CD4-positive, alpha-beta T cell treated with Interleukin-6 for 4 hours (primary cell): ENCODE measurements at regions not wholly inside any gene's neighbourhood (a gene's known extent, or its start where the extent isn't known, plus 50 kb on each side); places are given as distances from the start of the nearest gene placed in this dataset.
"Not testable (repeated sequence)": the region's sequence is repeated elsewhere in the genome, so short reads cannot be mapped to it uniquely, and the experiment has no call there.

Experiments
- DNase-seq: peaks from one replicate; pipeline ENCODE4 v3.0.0-alpha.2; 2020; ENCODE audit warnings: mixed read lengths

DNA sequence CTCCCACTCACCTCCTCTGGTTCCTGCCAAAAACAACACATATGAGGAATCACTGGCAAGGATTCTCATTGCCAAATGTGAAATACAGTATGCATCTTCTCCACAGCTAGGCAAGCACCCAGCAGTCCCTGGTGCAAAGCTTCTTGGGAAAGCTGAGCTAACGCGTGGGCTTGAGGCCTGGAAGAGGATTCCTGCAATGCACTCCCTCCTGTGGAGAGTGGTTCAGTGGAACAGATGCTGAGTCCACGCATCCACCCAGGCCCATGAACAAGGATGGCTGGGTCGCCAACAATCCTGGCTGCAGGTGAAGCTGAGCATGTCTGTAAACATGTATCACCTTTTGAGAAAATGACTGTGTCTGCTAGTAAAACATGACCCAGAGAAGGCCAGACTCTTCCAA is 113.2 kb upstream of the CHST15 start:
- DNase-seq, result no peak

- no peak for DNase-seq
Observed at GRCh38 chr10:124205432-124205831, 112.0 kb upstream of the CHST15 start.

DNA sequence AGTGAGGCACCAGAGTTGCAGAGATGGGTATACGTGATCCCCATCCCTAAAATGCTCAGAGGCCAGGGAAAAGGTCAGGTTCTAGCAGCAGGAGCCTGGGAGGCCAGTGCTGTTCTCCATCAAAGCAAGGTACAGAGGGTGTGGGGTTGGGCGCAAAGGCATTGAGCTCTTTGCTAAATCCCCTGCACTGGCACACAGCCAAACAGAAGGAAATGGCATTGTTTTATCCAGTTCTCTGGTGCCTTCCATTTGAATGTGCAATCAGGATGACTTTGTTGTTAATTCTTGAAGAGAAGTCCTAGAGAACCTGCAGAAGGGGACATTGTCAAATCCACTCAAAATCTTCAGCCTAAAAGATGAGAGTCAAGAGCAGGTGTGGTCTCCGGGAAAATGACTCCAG is 111.3 kb upstream of the CHST15 start:
- DNase-seq, result no peak

DNA sequence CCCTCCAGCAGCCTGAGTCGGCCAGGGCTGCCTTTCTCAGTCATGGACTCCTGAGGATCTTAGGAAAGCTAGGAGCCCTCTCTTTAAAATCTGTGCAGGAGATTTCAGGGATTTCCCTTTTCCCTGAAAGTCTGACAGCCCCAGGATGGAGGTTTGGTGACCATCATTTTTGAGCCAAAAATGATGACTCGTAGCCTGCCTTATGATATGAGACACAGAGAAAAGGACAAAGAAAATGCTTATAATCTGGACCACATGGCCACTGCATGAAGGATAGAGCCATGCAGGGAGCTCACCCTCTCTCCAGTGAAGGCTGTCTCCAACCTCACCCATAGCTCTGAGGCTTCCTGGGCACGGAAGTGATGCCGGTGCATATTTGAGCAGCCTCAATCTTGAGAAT is 106.6 kb upstream of the CHST15 start:
- no peak for DNase-seq

DNA sequence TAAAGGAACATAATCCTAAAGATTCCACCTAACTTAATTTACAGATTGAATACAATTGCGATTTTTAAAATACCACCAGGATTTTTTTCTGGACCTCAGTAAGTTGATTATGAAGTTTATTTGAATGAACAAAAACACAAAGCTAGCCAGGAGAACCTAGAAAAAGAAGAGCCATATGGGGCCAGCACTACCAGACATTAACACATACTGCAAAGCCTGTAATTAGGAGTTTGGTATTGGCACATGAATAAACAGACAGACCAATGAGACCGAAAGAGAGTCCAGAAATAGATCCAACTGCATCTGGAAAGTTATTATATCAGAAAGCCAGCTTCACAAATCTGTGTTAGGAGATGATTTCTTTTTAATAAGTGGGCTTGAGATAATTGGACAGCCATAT is 105.5 kb upstream of the CHST15 start:
- DNase-seq, result no peak

DNA sequence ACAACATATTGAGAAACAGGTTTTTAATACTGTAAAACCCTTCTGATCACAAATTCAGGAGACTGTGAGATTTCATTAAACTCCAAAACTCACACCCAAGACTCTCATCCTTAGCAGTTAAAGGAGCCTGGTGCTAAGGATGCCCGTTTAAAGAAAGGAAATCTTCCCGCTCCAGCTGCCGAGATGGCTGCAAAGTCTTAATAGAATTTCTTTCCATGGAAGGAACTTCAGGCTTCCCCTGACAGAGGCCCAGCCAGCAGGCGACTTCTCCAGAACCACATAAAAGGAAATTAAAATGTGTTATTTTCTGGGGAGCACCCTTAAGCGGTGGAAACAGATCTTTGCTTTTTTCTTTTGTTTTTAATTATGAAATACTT is 104.7 kb upstream of the CHST15 start:
- no peak for DNase-seq

- DNase-seq, result no peak
Observed at GRCh38 chr10:124197371-124198124, 104.2 kb upstream of the CHST15 start.

DNA sequence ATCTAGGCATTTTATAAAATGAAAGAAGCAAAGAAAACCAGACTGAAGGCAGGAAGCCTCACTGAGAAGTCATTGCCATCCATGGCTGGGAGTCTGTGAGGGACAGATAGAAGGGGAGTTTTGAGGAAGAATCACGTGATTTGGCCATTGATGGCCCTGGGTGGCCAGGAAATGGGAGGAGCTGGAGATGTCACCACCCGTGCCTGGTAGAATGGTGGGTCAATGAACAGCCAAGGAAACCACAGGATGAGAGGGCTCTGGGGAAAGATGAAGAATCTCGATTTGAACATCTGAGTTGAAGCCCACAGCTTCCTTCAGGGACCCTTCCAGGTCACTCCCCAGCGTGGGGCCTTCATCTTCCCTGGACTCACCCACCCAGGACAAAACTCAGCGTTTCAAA is 103.3 kb upstream of the CHST15 start:
- DNase-seq, result no peak

DNA sequence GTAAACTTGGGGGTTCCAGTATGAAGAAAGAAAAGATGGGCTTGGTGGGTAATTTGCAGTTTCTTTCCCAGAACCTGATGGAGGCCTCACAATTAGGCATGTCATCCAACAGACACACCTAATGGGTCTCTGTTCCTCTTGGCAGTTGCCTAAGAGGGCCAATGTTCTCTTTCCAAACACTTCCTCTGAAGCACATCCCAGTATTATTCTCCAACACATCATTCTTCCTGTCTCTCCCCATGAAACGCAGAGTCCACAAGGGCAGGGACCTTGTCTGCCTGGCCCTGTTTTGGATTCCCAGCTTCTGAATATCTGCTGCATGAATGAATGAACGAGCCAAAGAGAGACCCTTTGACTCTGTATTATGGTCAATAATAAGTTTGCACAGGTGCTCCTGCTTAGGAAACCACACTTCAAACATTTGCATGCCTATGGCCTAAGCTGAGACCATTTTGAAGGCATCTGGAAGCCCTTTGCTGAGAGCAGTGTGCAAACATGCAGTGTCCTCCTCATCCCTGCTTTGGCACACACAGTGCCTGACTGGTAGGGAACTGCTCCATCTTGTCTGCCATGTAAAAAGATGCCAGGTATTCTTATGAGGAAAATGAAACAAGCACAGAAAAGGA is 100.9 kb upstream of the CHST15 start:
- DNase-seq, result no peak

- DNase-seq, result no peak
Observed at GRCh38 chr10:124193309-124193696, 99.9 kb upstream of the CHST15 start.

GRCh38 chr10:124192664-124193308 is 99.4 kb upstream of the CHST15 start:
- DNase-seq, result not testable (repeated sequence)

DNA sequence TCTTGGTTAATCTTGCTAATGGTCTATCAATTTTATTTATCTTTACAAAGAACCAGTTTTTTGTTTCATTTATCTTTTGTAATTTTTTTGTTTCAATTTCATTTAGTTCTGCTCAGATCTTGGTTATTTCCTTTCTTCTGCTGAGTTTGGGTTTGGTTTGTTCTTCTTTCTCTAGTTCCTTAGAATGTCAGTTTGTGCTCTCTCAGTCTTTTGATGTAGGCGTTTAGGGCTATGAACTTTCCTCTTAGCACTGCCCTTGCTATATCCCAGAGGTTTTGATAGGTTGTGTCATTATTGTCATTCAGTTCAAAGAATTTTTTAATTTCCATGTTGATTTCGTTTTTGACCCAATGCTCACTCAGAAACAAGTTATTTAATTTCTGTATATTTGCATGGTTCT is 97.1 kb upstream of the CHST15 start:
- not testable (repeated sequence) for DNase-seq

DNA sequence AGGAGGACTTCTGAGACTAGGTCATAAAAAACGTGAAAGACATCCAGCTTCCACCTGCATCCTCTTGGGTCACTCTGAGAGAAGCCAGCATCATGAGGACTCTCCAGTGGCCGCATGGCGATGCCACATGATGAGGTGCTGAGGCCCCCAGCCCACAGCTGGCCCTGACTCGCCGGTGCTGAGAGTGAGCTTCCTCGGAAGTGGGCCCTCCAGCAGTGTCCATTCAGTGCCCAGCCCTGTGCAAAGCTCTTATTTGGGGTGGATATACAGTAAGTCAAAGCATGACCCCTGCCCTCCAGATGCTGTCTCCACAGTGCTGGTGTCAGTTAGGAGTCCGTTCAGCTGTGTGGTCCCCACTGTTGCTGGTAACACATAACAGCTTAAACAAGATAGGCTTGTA is 93.6 kb upstream of the CHST15 start:
- DNase-seq, result no peak

DNA sequence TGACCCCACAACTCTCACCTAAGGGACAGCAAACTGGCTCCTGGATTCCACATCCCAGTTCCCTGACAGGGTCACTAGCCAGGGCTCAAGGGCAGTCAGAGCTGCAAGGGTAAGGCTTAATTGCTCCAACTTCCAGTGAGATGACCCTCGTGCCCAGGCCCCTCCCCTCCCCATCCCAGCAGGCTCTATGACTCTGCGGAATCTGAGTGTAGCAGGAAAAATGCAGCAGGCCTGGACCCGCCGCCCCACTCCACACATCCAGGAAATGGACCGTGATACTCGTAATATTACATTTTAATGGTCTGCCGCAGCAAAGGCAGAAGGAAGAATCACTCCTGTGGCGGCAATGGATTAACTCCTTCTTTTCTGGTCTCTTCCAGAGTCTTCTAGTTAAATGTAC is 91.7 kb upstream of the CHST15 start:
- DNase-seq, result no peak

GRCh38 chr10:124184208-124184830 is 90.9 kb upstream of the CHST15 start:
- DNase-seq, result no peak

DNA sequence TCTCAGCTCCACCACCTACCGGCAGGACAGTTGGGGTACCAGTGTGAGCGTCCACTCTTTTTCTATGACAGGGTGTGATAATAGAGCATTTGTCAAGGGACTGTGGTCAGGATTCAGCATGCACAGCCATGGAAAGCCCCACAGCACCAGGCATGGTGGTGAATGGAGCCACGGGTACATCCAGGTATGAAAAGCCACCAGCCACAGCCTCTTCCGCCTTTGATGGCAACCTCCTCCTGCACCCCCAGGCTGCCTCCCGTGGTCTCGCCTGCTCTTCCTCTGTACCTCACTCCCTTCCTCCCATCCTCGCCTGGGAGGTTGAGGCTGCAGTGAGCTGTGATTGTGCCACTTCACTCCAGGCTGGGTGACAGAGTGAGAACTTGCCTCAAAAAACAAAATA is 90.2 kb upstream of the CHST15 start:
- no peak for DNase-seq

GRCh38 chr10:124182088-124182541 is 88.7 kb upstream of the CHST15 start:
- DNase-seq, result no peak

- no peak for DNase-seq
Observed at GRCh38 chr10:124181656-124182055, 88.3 kb upstream of the CHST15 start.

DNA sequence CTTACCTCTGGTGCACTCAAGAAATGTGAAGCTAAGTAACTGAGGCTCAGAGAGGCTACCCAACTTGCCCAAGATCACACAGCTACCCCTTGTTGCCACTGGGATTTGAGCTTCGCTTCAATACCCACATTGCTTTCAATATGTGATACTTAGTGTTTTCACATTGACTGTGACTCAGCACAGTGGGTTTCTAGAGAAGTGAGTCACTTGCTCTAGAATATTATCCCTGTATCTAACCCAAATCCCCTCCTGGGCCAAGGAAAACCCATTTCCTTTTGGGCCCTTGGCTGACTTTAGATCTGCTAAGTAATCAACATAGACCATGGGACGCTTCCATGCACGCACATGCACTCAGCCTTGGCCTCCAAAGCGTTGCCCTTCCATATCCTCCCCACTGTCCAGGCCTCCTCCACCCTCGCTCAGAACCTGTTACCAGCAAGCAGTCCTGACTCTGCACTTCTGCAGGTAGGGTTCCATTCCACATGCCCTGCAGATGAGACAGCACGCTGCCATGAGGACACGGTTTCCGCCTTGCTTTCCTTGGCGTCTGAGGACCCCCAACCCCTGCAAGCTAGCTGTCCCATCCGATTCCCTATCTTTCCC is 87.7 kb upstream of the CHST15 start:
- DNase-seq, result no peak

DNA sequence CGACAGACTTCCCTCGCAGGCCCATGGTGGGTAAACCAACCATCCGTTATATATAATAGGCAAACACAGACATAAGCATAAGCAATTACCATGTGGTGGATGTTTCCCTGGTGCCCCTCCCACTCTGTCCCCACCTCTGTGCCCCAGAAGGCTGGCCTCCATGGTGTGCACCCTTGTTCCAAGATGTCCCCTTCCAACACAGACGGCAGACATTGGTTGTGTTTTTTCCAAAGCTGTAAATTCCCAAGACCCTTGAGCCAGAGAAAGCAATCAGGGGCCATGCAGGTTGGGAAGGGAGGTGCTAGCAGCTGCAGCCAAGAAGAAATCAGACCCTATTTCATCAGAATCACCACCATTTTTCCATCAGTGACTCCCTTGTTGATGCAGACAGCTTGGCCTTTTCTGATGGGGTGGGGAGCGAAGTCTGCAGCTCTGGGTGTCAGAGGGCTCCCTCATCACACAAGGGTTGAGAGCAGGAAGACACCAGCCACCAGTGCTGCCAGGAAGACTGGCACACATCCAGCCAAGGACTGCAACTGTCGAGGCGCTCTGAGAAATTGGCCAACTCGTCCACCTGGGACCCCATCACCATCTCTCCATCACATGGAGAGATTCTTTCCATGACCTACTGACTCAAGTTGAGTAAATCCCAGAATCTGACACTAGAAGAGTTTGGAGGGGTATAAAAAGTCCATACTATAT is 86.8 kb upstream of the CHST15 start:
- DNase-seq, result no peak

GRCh38 chr10:124179308-124180043 is 86.1 kb upstream of the CHST15 start:
- DNase-seq, result no peak

DNA sequence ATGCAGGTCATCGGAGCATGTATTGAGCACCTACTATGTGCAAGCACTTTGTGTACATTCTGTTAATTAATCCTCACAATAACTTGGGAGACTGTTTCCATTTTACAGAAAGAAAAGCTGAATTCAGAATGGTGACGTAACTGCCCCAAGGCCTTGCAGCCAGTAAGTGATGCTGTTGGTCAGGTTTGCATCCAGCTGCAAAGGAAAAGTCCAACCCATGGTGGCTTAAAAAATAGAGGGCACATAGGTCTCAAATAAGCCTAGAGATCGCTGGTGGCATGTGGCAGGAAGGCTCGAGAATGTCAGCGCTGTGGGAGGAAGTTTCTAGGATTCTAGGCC is 83.8 kb upstream of the CHST15 start:
- DNase-seq, result no peak
